ENCODE measurements at regions not wholly inside any gene's neighbourhood (a gene's known extent, or its start where the extent isn't known, plus 50 kb on each side); places are given as distances from the start of the nearest gene placed in this dataset.
"Not testable (repeated sequence)": the region's sequence is repeated elsewhere in the genome, so short reads cannot be mapped to it uniquely, and the experiment has no call there.

DNA sequence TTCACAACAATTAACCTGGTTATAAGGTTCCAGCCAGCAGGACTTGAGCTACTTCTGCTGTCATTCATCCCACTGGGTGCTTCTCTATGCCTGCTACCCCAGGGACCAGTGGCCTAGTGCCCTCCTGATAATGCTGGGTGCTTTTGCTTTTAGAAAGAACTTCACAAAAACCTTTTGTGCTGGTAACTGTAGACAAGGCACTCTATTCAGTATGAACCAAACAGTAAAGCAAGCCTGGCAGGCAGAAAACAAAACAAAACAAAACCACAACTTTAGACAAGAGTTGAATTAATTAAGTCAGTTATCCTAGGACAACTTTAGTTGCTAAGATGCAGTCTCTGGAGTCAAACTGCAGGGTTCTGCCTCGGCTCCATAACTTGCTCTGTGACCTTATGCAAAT, 61.9 kb upstream of the ADGRL2 start:
- CTCF ChIA-PET: no interaction called here
- Mint-ChIP-seq H3K36me3 (no peaks in the 10 kb centered on the region), H3K27ac (no peak overlapping the region), H3K4me1 (no peaks in the 10 kb centered on the region), H3K9me3 (ENCODE audit: low read depth) (no peaks in the 10 kb centered on the region), H3K27me3 (no peaks in the 10 kb centered on the region), H3K4me3 (no peak overlapping the region)
- ATAC-seq (no peak), DNase-seq (no peak)

DNA sequence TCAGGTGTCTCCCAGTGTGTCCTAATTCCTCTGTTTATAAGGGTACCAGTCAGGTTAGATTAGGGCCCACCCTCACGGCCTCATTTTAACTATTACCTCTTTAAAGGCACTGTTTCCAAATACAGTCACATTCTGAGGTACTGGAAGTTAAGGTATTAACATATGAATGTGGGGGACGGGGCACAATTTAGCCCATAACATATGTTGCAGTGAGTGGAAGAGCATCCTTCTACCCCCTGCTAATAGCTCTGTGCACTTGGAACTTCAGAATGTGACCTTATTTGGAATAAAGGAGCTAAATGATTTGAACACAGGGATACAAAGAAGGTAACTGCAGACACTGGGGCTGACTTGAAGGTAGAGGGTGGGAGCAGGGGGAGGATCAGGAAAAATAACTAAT, 67.3 kb upstream of the ADGRL2 start:
- CTCF ChIA-PET: no interaction called here
- no peaks in the 10 kb centered on the region for H3K36me3 Mint-ChIP-seq
- ATAC-seq: no peak

DNA sequence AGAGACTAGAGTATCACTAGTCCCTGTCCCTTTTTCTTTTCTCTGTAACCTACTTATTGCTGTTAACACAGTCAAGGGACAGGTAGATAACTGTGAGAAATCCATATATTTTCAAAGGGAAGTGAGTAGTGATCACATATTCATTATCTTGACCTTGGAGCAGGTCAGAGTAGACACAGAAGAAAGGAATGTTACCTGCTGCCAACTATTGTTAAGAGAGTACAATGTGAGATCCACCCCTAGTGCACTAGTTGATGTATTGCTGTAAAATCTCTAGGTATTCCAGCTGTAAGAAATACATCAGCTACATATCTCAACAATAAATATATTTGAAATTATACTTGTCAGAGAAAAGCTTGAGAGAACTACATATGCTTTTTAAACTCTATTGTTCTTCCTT, 68.7 kb upstream of the ADGRL2 start:
- CTCF ChIA-PET: no interaction called here
- H3K27me3 Mint-ChIP-seq: no peaks in the 10 kb centered on the region
- peaks cover 5% of the 10 kb centered on the region for H3K9me3 Mint-ChIP-seq (ENCODE audit: low read depth)
- no peak for DNase-seq
- H3K36me3 Mint-ChIP-seq: no peaks in the 10 kb centered on the region
- H3K27ac Mint-ChIP-seq: no peak overlapping the region
- H3K4me3 Mint-ChIP-seq: no peak overlapping the region
- H3K4me1 Mint-ChIP-seq: no peaks in the 10 kb centered on the region
- no peak for ATAC-seq

More for the DNA sequence above, 67.3 kb upstream of the ADGRL2 start:
- no peak overlapping the region for H3K4me3 Mint-ChIP-seq
- peaks cover 5% of the 10 kb centered on the region for H3K9me3 Mint-ChIP-seq (ENCODE audit: low read depth)
- DNase-seq: no peak
- H3K4me1 Mint-ChIP-seq: no peaks in the 10 kb centered on the region
- no peak overlapping the region for H3K27ac Mint-ChIP-seq
- no peaks in the 10 kb centered on the region for H3K27me3 Mint-ChIP-seq

DNA sequence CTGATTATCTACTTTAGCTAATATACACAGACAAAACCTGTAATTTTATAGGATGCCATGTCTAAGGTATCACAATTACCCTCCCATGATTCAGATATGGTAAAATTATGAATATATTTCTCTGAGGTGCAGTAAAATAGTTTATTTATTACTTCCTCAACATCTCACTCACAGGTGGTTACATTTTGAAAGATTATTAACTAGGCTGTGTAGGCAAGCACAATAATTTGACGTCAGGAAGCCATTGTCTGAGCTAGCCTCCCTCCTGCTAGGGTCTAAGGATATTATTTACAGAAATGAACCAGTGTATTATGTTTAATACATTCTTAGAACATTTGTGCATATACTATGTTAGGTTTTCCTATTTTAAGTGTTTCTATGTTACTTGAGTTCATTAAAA, 69.9 kb upstream of the ADGRL2 start:
- ATAC-seq (no peak), DNase-seq (no peak)
- no peak overlapping the region for H3K4me3 Mint-ChIP-seq
- H3K27me3 Mint-ChIP-seq: no peaks in the 10 kb centered on the region
- no peaks in the 10 kb centered on the region for H3K36me3 Mint-ChIP-seq
- no peaks in the 10 kb centered on the region for H3K4me1 Mint-ChIP-seq
- H3K27ac Mint-ChIP-seq: no peak overlapping the region
- H3K9me3 Mint-ChIP-seq (ENCODE audit: low read depth): peaks cover 5% of the 10 kb centered on the region
- CTCF ChIA-PET: no interaction called here

DNA sequence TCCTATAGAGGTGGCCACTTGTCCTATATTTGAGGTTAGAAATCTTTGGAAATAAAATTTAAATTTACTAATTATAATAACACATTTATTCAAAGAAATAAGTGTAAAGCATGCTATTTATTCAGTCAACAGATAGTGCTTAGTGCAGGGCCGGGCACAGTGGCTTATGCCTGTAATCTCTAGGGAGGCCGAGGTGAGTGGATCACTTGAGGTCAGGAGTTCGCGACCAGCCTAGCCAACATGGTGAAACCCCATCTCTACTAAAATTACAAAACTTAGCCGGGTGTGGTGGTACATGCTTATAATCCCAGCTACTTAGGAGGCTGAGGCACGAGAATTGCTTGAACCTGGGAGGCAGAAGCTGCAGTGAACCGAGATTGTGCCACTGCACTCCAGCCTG, 70.4 kb upstream of the ADGRL2 start:
- H3K27ac Mint-ChIP-seq; H3K9me3 Mint-ChIP-seq (ENCODE audit: low read depth); ATAC-seq; H3K4me1 Mint-ChIP-seq; H3K36me3 Mint-ChIP-seq; H3K4me3 Mint-ChIP-seq; H3K27me3 Mint-ChIP-seq; CTCF ChIA-PET; DNase-seq: not testable (repeated sequence)

DNA sequence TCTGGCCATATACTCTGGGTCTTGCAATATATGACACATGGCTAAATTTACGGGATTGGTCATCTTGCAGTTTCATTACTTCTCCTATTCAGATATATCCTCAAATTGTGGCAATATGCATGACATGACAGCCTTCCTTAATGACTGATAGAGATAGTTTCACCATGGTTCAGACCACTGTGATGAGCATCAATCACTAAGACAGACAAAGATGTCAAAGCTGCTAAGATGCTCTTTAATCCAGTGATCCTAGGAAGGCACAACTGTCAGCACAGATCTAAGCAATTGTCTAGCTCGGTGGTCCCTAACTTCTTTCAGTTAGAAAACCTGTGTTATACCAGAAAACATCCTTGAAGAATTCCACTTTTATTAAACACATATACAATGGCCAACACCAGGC, 70.9 kb upstream of the ADGRL2 start:
- DNase-seq (no peak), ATAC-seq (no peak)
- H3K27ac Mint-ChIP-seq: no peak overlapping the region
- no peaks in the 10 kb centered on the region for H3K36me3 Mint-ChIP-seq
- H3K4me1 Mint-ChIP-seq: no peaks in the 10 kb centered on the region
- peaks cover 5% of the 10 kb centered on the region for H3K9me3 Mint-ChIP-seq (ENCODE audit: low read depth)
- no peaks in the 10 kb centered on the region for H3K27me3 Mint-ChIP-seq
- no peak overlapping the region for H3K4me3 Mint-ChIP-seq
- CTCF ChIA-PET: no interaction called here

DNA sequence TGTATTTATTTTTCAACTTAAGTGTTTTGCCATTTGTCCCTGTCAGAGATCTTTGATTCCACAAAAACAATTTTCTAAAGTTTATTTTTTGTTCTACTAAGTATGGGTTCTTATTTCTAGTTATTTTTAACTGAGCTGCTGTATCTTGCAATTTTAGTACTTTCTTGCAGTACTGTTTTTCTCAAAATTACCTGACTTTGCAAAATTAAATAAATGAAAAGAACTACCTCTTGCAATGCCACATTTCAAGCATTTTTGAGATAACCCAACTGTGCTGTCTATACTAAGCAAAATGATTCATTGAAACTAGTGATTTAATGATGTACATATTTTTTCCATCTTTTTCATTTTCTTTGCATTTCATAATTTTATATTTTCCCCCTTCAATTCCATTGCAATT, 71.5 kb upstream of the ADGRL2 start:
- H3K36me3 Mint-ChIP-seq: no peaks in the 10 kb centered on the region
- CTCF ChIA-PET: no interaction called here
- no peak for ATAC-seq

DNA sequence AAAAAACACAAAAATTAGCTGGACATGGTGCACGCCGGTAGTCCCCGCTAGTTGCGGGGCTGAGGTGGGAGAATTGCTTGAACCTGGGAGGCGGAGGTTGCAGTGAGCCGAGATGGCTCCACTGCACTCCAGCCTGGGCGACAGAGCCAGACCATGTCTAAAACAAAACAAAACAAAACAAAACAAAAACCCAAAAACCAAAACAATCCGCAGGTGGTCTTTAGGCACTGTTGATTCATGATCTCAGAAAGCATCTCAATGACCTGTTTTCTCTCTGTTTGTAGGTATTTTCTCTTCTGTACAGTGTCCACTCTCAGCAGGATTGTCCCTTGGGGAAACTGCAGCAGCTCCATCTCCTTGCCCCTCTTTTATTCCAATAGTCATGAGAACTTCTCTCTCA, 74.9 kb upstream of the ADGRL2 start:
- no peak for ATAC-seq
- no peaks in the 10 kb centered on the region for H3K4me1 Mint-ChIP-seq

More for the DNA sequence above, 71.5 kb upstream of the ADGRL2 start:
- no peak overlapping the region for H3K4me3 Mint-ChIP-seq
- no peak overlapping the region for H3K27ac Mint-ChIP-seq
- peaks cover 5% of the 10 kb centered on the region for H3K9me3 Mint-ChIP-seq (ENCODE audit: low read depth)
- H3K27me3 Mint-ChIP-seq: no peaks in the 10 kb centered on the region
- no peak for DNase-seq
- H3K4me1 Mint-ChIP-seq: no peaks in the 10 kb centered on the region

DNA sequence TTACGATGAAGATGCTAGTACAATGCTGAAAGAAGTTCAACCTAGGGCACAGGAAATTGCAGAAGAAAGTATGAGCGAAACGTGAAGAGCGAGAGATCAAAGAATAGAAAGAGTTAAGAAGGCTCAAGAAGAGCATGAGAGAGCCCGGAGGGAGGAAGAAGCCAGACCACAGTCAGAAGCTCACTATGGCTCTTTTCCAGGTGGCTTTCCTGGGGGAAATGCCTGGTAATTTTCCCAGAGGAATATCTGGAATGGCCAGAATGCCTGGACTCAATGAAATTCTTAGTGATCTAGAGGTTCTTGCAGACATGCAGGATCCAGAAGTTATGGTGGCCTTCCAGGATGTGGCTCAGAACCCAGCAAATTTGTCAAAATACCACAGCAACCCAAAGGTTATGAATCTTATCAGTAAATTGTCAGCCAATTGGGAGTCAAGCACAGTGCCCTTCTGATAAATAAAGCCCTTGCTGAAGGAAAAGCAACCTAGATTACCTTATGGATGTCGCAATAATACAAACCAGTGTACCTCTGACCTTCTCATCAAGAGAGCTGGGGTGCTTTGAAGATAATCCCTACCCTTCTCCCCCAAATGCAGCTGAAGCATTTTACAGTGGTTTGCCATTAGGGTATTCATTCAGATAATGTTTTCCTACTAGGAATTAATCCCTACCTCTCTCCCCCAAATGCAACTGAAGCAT, 78.0 kb upstream of the ADGRL2 start:
- H3K27ac Mint-ChIP-seq; CTCF ChIA-PET; H3K27me3 Mint-ChIP-seq; DNase-seq; H3K4me3 Mint-ChIP-seq; H3K36me3 Mint-ChIP-seq; H3K9me3 Mint-ChIP-seq (ENCODE audit: low read depth); H3K4me1 Mint-ChIP-seq; ATAC-seq: not testable (repeated sequence)

More for the DNA sequence above, 74.9 kb upstream of the ADGRL2 start:
- CTCF ChIA-PET: no interaction called here
- H3K9me3 Mint-ChIP-seq (ENCODE audit: low read depth): peaks cover 5% of the 10 kb centered on the region
- no peak overlapping the region for H3K27ac Mint-ChIP-seq
- no peak overlapping the region for H3K4me3 Mint-ChIP-seq
- H3K27me3 Mint-ChIP-seq: no peaks in the 10 kb centered on the region
- H3K36me3 Mint-ChIP-seq: no peaks in the 10 kb centered on the region
- no peak for DNase-seq

DNA sequence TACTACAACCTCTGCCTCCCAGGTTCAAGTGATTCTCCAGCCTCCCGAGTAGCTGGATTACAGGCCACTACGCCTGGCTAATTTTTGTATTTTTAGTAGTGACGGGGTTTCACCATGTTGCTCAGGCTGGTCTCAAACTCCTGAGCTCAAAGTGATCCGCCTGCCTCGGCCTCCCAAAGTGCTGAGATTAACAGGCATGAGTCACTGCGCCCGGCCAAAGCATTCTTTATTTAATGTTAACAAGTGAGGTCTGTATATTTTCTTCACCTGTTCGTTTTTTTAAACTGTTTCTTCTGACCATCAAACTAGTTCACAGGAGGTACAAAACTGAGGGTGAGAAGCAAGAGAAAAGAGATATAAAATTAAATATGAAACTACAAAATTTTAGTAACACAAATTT, 80.5 kb upstream of the ADGRL2 start:
- H3K27ac Mint-ChIP-seq; ATAC-seq; H3K36me3 Mint-ChIP-seq; H3K4me3 Mint-ChIP-seq; DNase-seq; H3K4me1 Mint-ChIP-seq; H3K27me3 Mint-ChIP-seq; CTCF ChIA-PET; H3K9me3 Mint-ChIP-seq (ENCODE audit: low read depth): not testable (repeated sequence)

DNA sequence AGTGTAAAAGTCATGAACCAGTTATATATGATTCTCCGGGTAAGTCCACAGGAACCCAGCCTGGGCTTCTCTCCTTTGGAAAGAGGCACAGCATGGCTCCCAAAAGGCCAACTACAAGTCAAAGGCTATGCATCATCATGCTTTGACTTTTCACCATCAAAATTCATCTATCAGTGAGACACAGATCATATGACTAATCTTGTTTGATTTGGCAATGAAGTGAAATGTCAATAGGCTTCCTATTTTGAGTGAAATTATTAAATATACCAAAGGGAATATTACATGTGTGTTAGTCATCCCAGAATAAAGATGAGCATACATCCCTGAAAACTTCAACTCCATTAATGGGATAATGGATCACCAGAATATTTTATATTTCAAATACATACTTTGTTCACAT, 83.5 kb upstream of the ADGRL2 start:
- H3K9me3 Mint-ChIP-seq (ENCODE audit: low read depth): peaks cover 9% of the 10 kb centered on the region
- no peak overlapping the region for H3K27ac Mint-ChIP-seq
- H3K4me3 Mint-ChIP-seq: no peak overlapping the region
- ATAC-seq (no peak), DNase-seq (no peak)
- no peaks in the 10 kb centered on the region for H3K4me1 Mint-ChIP-seq
- no peaks in the 10 kb centered on the region for H3K36me3 Mint-ChIP-seq
- no peaks in the 10 kb centered on the region for H3K27me3 Mint-ChIP-seq
- CTCF ChIA-PET: no interaction called here

DNA sequence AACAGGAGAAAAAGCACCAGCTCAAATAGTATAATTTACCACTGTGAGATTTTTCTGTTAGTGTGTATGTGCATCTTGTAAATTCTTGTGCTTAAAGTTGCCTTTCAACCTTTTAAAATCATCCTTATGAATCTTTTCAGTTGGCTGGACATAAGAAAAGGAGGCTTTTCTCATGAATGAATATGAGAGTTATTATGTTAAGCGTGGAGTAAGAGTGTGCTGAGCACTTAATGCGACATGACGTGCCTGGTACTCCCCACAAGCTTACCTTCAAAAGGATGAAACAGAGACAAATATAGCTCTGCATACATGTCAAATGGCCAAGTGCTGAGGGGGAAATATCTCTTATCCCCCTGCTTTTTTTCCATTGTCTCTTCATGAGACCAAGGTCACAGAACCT, 85.3 kb upstream of the ADGRL2 start:
- H3K9me3 Mint-ChIP-seq (ENCODE audit: low read depth): peaks cover 11% of the 10 kb centered on the region
- H3K27me3 Mint-ChIP-seq: no peaks in the 10 kb centered on the region
- CTCF ChIA-PET: no interaction called here
- ATAC-seq (no peak), DNase-seq (no peak)
- H3K27ac Mint-ChIP-seq: no peak overlapping the region
- H3K4me1 Mint-ChIP-seq: no peaks in the 10 kb centered on the region
- H3K36me3 Mint-ChIP-seq: no peaks in the 10 kb centered on the region
- H3K4me3 Mint-ChIP-seq: no peak overlapping the region

DNA sequence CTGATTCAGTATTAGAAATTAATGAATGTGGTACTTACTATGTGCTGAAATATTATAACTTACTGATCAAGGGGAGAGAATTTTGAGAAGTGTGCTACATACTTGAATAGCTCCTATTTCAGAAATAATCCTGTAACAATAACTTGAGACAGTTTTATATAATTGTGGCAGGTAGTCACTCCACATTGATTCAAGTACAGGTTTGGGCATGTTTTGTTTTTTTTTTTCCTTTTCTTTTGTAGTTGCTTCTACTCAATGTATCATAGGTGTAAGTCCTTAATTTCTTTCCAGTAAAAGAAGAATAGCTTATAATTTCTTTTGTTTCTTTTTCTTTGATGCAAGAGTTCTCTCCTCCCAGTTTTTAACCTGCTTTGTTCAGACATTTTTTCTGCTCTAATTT, 86.1 kb upstream of the ADGRL2 start:
- H3K27ac Mint-ChIP-seq: no peak overlapping the region
- no peaks in the 10 kb centered on the region for H3K4me1 Mint-ChIP-seq
- DNase-seq (no peak), ATAC-seq (no peak)
- CTCF ChIA-PET: no interaction called here
- no peaks in the 10 kb centered on the region for H3K36me3 Mint-ChIP-seq
- no peak overlapping the region for H3K4me3 Mint-ChIP-seq
- H3K27me3 Mint-ChIP-seq: no peaks in the 10 kb centered on the region
- peaks cover 11% of the 10 kb centered on the region for H3K9me3 Mint-ChIP-seq (ENCODE audit: low read depth)

DNA sequence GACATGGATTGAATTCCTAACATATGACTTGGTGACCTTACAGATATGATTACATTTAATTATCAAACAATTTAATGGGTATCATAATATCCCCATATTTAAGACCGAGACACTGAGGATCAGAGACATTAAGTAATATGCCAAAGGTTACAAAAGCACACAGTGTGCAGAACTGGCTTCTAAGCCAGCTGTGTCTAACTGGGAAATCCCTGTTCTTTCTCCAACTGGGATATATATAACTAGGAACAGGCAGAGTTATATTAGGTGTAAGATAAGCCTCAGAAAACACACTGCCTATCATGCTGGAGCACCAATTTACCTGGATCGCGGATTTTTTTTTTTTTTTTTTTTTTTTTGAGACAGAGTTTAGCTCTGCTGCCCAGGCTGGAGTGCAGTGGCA, 88.3 kb upstream of the ADGRL2 start:
- CTCF ChIA-PET: no interaction called here
- DNase-seq (no peak), ATAC-seq (no peak)
- Mint-ChIP-seq H3K27ac (no peak overlapping the region), H3K4me1 (no peaks in the 10 kb centered on the region), H3K9me3 (ENCODE audit: low read depth) (peaks cover 9% of the 10 kb centered on the region), H3K36me3 (no peaks in the 10 kb centered on the region), H3K27me3 (no peaks in the 10 kb centered on the region), H3K4me3 (no peak overlapping the region)

DNA sequence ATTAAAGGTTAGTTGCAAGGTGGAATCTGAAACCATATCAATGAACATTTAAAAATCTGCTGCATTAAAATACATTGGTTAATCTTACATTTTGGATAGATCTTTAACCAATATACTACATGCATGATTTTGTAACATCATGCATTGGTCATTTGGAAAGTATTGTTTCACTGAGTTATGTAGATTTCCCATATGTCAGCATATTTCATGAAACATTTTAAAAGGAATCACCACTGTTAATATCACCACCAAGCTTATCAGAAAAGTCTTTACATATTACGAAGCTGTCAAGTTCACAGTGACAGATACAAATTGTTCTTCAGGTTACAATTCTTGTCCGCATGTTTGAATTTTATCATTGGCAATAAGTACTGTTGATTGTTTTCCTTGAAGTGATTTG, 89.9 kb upstream of the ADGRL2 start:
- peaks cover 7% of the 10 kb centered on the region for H3K9me3 Mint-ChIP-seq (ENCODE audit: low read depth)
- no peaks in the 10 kb centered on the region for H3K4me1 Mint-ChIP-seq
- H3K27me3 Mint-ChIP-seq: no peaks in the 10 kb centered on the region
- CTCF ChIA-PET: no interaction called here
- no peaks in the 10 kb centered on the region for H3K36me3 Mint-ChIP-seq
- no peak overlapping the region for H3K4me3 Mint-ChIP-seq
- no peak overlapping the region for H3K27ac Mint-ChIP-seq
- DNase-seq: no peak
- ATAC-seq: no peak

Measured in activated CD8-positive, alpha-beta memory T cell treated with anti-CD3 and anti-CD28 coated beads, Interleukin-2, amount 10 ng/mL, durations not matched to agents 7 days and 5 days (primary cell).